Endothelial cell of umbilical vein (primary cell): ENCODE measurements at regions not wholly inside any gene's neighbourhood (a gene's known extent, or its start where the extent isn't known, plus 50 kb on each side); places are given as distances from the start of the nearest gene placed in this dataset.

Experiments
- BruUV-seq: library from RNA; stranded (reverse); fragments of 400-500 nt; replicated peaks from 2 replicates; lab custom pipeline; 2021; lab: Mats Ljungman, UMichigan
- CTCF ChIA-PET: fragments of 300-600, 350-600 bp; sonication (Branson Sonifier 250); formaldehyde crosslinking; loops from one replicate; lab custom pipeline; 2021; ENCODE audit warnings: antibody characterized with exemption, inconsistent platforms; lab: Charles Lee
- POLR2A ChIA-PET: fragments of 300-600, 350-600 bp; sonication (Branson Sonifier 250); formaldehyde crosslinking; loops from one replicate; lab custom pipeline; 2021; ENCODE audit warnings: antibody characterized with exemption, inconsistent platforms; lab: Charles Lee
- DNase-seq: peaks from one replicate; pipeline ENCODE4 v3.0.0-alpha.2; 2011; ENCODE audit warnings: low read depth, low spot score
- FAIRE-seq: peaks from 2 replicates; lab custom pipeline; 2011; peaks lifted over from hg19 to GRCh38; lab: Jason Lieb, UNC
- H2AFZ ChIP-seq: 2 replicates; pipeline ENCODE4 v1.6.0; 2012; ENCODE audit warnings: low read depth, low read length, control low read depth, inconsistent platforms
- H3K27ac ChIP-seq: 2 replicates; pipeline ENCODE4 v1.5.1; 2011; ENCODE audit warnings: low read depth, mild to moderate bottlenecking, control low read depth, low read length, moderate library complexity; ENCODE audit not compliant: insufficient read depth
- H3K27me3 ChIP-seq, 2 experiments: 2 replicates each; pipeline versions ENCODE4 v1.6.0 to v1.6.1; 2011; ENCODE audit warnings: low read length in 2 of 2, mixed read lengths in 1 of 2; ENCODE audit not compliant: control insufficient read depth in 2 of 2, insufficient read depth in 2 of 2
- H3K36me3 ChIP-seq, 2 experiments: 2 replicates in 1 of 2; 3 replicates in 1 of 2; pipeline ENCODE4 v1.5.1; 2011; ENCODE audit warnings: low read length in 2 of 2, mild to moderate bottlenecking in 1 of 2, moderate library complexity in 1 of 2; ENCODE audit not compliant: control insufficient read depth in 2 of 2, insufficient read depth in 2 of 2; ENCODE audit errors: extremely low read depth in 1 of 2
- H3K4me1 ChIP-seq: 3 replicates; pipeline ENCODE4 v1.5.1; 2011; ENCODE audit warnings: mild to moderate bottlenecking, low read length; ENCODE audit not compliant: control insufficient read depth, insufficient read depth; ENCODE audit errors: extremely low read depth
- H3K4me2 ChIP-seq: 2 replicates; pipeline ENCODE4 v1.6.1; 2011; ENCODE audit warnings: low read length, control low read depth, mixed read lengths; ENCODE audit not compliant: insufficient read depth
- H3K4me3 ChIP-seq, 3 experiments: fragments of 200-600 bp in 1 of 3; sonication (generic), shearing (Covaris generic) in 1 of 3; replicated peaks in 1 of 3; 2 replicates each; pipeline ENCODE4 v1.5.1; 2011 to 2016; ENCODE audit warnings: control low read depth in 3 of 3, low read length in 3 of 3, mild to moderate bottlenecking in 2 of 3, inconsistent platforms in 1 of 3, low read depth in 1 of 3, moderate library complexity in 1 of 3; ENCODE audit not compliant: insufficient read depth in 1 of 3
- H3K79me2 ChIP-seq: 2 replicates; pipeline ENCODE4 v1.6.0; 2012; ENCODE audit warnings: low read length, inconsistent platforms; ENCODE audit not compliant: control insufficient read depth, insufficient read depth
- H3K9ac ChIP-seq: replicated peaks from 2 replicates; pipeline ENCODE3; 2011; ENCODE audit warnings: low read length, control low read depth; ENCODE audit not compliant: insufficient read depth; ENCODE audit errors: extremely low read depth
- H3K9me1 ChIP-seq: replicated peaks from 3 replicates; pipeline ENCODE4 v1.6.0; 2011; ENCODE audit warnings: mild to moderate bottlenecking, low read length; ENCODE audit not compliant: control insufficient read depth, insufficient read depth; ENCODE audit errors: extremely low read depth
- H3K9me3 ChIP-seq: replicated peaks from 2 replicates; pipeline ENCODE4 v1.5.1; 2012; ENCODE audit warnings: low read length, inconsistent platforms; ENCODE audit not compliant: control insufficient read depth, insufficient read depth
- H4K20me1 ChIP-seq: replicated peaks from 2 replicates; pipeline ENCODE3; 2011; ENCODE audit warnings: mild to moderate bottlenecking, low read length; ENCODE audit not compliant: control insufficient read depth, insufficient read depth; ENCODE audit errors: extremely low read depth
- EZH2 ChIP-seq: IDR thresholded peaks from 2 replicates; pipeline ENCODE4 v1.6.1; 2012; ENCODE audit warnings: borderline replicate concordance, low read depth, mild to moderate bottlenecking, moderate library complexity, low read length, inconsistent platforms; ENCODE audit not compliant: severe bottlenecking
- FOS ChIP-seq: IDR thresholded peaks from 2 replicates; pipeline ENCODE4 v1.6.1; 2011; ENCODE audit warnings: mild to moderate bottlenecking, low read length, moderate library complexity, borderline replicate concordance; ENCODE audit not compliant: insufficient read depth
- GATA2 ChIP-seq: IDR thresholded peaks from 2 replicates; pipeline ENCODE4 v1.7.0; 2011; ENCODE audit warnings: low read depth, mild to moderate bottlenecking, moderate library complexity, mixed read lengths, low read length; ENCODE audit not compliant: insufficient read length, insufficient read depth
- JUN ChIP-seq: IDR thresholded peaks from 2 replicates; pipeline ENCODE4 v1.6.1; 2011; ENCODE audit warnings: borderline replicate concordance, low read depth; ENCODE audit not compliant: insufficient read length, insufficient read depth
- MAX ChIP-seq: IDR thresholded peaks from 2 replicates; pipeline ENCODE4 v1.6.1; 2011; ENCODE audit not compliant: insufficient read depth, insufficient read length
- MYC ChIP-seq: IDR thresholded peaks from one replicate; pipeline ENCODE4 v1.6.1; 2011; ENCODE audit warnings: mild to moderate bottlenecking, low read depth, low read length
- POLR2A ChIP-seq: IDR thresholded peaks from 2 replicates; pipeline ENCODE4 v1.6.1; 2012; ENCODE audit warnings: low read depth, mild to moderate bottlenecking, control low read depth, low read length
- POLR2AphosphoS5 ChIP-seq: IDR thresholded peaks from 2 replicates; pipeline ENCODE4 v1.6.1; 2012; ENCODE audit warnings: low read depth, mild to moderate bottlenecking, control low read depth, low read length, moderate library complexity; ENCODE audit not compliant: insufficient read depth
- dilution Hi-C: fragments of 300-500 bp; cut with MboI; formaldehyde crosslinking; loops from one replicate; pipeline ENCODE4 v1.15.0; 2019; ENCODE audit warnings: low sequenced_read_pairs; ENCODE audit not compliant: extremely low pct_ligation_motif_present
- intact Hi-C: fragments of 100-400 bp; cut with micrococcal nuclease; formaldehyde crosslinking; loops from one replicate; pipeline ENCODE4 v1.10.0; 2022
- TF ChIP-seq, protein P1 (sequence below), 2 donors: IDR thresholded peaks; 1 replicate in 1 of 2; 2 replicates in 1 of 2; pipeline ENCODE4 v1.5.1; 2011; ENCODE audit warnings: low read length in 2 of 2, mild to moderate bottlenecking in 2 of 2, moderate library complexity in 2 of 2, control low read depth in 1 of 2, inconsistent platforms in 1 of 2, low read depth in 1 of 2; ENCODE audit not compliant: insufficient read depth in 1 of 2; ENCODE audit errors: extremely low read depth in 1 of 2

GRCh38 chr2:144587306-144587705 is 67.4 kb upstream of the ZEB2 start:
- intact Hi-C loops (no loop called here), dilution Hi-C loops (no loop called here)
- Histone ChIP-seq H3K27me3 (no peaks in the 10 kb centered on the region), H3K4me3 (no peak overlapping the region), H3K9ac (no peak overlapping the region), H3K9me3 (no peaks in the 10 kb centered on the region), H3K79me2 (no peaks in the 10 kb centered on the region), H3K27ac (no peak overlapping the region), H4K20me1 (no peaks in the 10 kb centered on the region), H3K9me1 (no peaks in the 10 kb centered on the region), H2AFZ (no peak overlapping the region), H3K4me1 (peaks cover 23% of the 10 kb centered on the region), H3K4me2 (no peak overlapping the region), H3K36me3 (no peaks in the 10 kb centered on the region)
- POLR2A ChIA-PET: no interaction called here
- CTCF ChIA-PET: interaction anchor here (0.6 to 0.7 kb wide), 2 partner anchors 189 to 364 kb away, joined by 3 to 4 read pairs; no protein-coding TSS in a partner anchor
- no peak for TF ChIP-seq MAX
- TF ChIP-seq, protein P1, sequence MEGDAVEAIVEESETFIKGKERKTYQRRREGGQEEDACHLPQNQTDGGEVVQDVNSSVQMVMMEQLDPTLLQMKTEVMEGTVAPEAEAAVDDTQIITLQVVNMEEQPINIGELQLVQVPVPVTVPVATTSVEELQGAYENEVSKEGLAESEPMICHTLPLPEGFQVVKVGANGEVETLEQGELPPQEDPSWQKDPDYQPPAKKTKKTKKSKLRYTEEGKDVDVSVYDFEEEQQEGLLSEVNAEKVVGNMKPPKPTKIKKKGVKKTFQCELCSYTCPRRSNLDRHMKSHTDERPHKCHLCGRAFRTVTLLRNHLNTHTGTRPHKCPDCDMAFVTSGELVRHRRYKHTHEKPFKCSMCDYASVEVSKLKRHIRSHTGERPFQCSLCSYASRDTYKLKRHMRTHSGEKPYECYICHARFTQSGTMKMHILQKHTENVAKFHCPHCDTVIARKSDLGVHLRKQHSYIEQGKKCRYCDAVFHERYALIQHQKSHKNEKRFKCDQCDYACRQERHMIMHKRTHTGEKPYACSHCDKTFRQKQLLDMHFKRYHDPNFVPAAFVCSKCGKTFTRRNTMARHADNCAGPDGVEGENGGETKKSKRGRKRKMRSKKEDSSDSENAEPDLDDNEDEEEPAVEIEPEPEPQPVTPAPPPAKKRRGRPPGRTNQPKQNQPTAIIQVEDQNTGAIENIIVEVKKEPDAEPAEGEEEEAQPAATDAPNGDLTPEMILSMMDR (IDR thresholded peaks at IDR 0.05; ENCODE audit: extremely low read depth in 1 of 2, insufficient read depth in 1 of 2, low read depth in 1 of 2, low read length in 2 of 2): no peak
- BruUV-seq: no TSS peak
- FAIRE-seq: no peak
- no peak for DNase-seq

DNA sequence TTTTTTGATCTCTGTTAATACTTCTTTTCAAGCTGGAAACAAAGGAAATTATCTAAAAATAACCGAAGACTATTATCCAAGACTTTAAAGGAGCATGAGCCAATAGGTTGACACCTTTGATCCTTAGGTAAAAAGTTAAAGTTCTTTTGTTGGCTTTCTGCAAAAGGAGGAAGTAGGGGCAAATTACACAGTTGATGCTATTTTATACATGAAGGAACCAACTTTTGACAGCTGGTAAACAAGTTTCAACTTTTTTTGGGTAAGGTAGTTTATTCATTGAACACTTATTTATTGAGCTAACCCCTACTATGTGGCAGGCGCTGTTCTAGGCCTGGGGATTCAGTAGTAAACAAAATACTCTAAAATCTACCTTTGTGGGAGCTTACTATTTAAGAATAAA is 66.6 kb upstream of the ZEB2 start:
- Histone ChIP-seq H3K4me2 (no peak overlapping the region), H3K27ac (no peak overlapping the region), H3K36me3 (no peaks in the 10 kb centered on the region), H3K4me3 (no peak overlapping the region), H3K27me3 (no peaks in the 10 kb centered on the region), H3K79me2 (no peaks in the 10 kb centered on the region), H4K20me1 (no peaks in the 10 kb centered on the region), H2AFZ (no peak overlapping the region), H3K4me1 (peaks cover 26% of the 10 kb centered on the region), H3K9me3 (no peaks in the 10 kb centered on the region), H3K9me1 (no peaks in the 10 kb centered on the region), H3K9ac (no peak overlapping the region)
- BruUV-seq: no TSS peak
- CTCF ChIA-PET: interaction anchor here (0.7 to 0.9 kb wide), 2 partner anchors 14 to 189 kb away, joined by 4 read pairs; no protein-coding TSS in a partner anchor
- intact Hi-C loops: no loop called here
- no peak for TF ChIP-seq EZH2
- no peak for TF ChIP-seq POLR2AphosphoS5
- no peak for TF ChIP-seq JUN
- TF ChIP-seq, protein P1 (IDR thresholded peaks at IDR 0.05; ENCODE audit: extremely low read depth in 1 of 2, insufficient read depth in 1 of 2, low read depth in 1 of 2, low read length in 2 of 2): no peak
- TF ChIP-seq FOS: no peak
- no peak for TF ChIP-seq POLR2A
- TF ChIP-seq MAX: no peak
- TF ChIP-seq MYC: no peak
- TF ChIP-seq GATA2: no peak
- dilution Hi-C loops: no loop called here
- no peak for FAIRE-seq
- DNase-seq: no peak
- POLR2A ChIA-PET: no interaction called here
